K562 (cell line): ENCODE measurements at regions not wholly inside any gene's neighbourhood (a gene's known extent, or its start where the extent isn't known, plus 50 kb on each side); places are given as distances from the start of the nearest gene placed in this dataset.

Experiments used
- ATAC-seq: fragments of 200-7000 bp; cut with Tn5 transposase; 3 replicates; pipeline ENCODE4 v1.9.1; 2020; ENCODE audit warnings: moderate library complexity
- BruUV-seq: library from RNA; stranded (reverse); fragments of 400-500 nt; replicated peaks from 2 replicates; lab custom pipeline; 2021; lab: Mats Ljungman, UMichigan
- CTCF ChIA-PET: fragments of 300-600 bp; formaldehyde crosslinking; extraction: SDS; loops from one replicate; lab custom pipeline; 2021; ENCODE audit warnings: low intra/inter-chr PET ratio; lab: Yijun Ruan, JAX
- POLR2A ChIA-PET: fragments of 300-600, 350-650 bp; sonication (Branson Sonifier 250); formaldehyde crosslinking; extraction: SDS; loops from one replicate; lab custom pipeline; 2021; ENCODE audit warnings: antibody characterized with exemption, inconsistent platforms; lab: Yijun Ruan, JAX
- DNase-seq, 4 experiments: peaks; one replicate each; pipeline versions ENCODE4 v3.0.0 to v3.0.0-alpha.2; 2011 to 2018; ENCODE audit warnings: low spot score in 3 of 4, mixed read lengths in 3 of 4; ENCODE audit errors: extremely low read depth in 1 of 4
- FAIRE-seq: peaks from 2 replicates; lab custom pipeline; 2011; peaks lifted over from hg19 to GRCh38; lab: Jason Lieb, UNC
- H2AFZ ChIP-seq: 2 replicates; pipeline ENCODE4 v1.6.0; 2011; ENCODE audit warnings: low read depth, low read length, control low read depth, inconsistent platforms
- H3K27ac ChIP-seq: fragments of 200-600 bp; 3 replicates; pipeline ENCODE4 v1.8.0; 2011; ENCODE audit warnings: low read depth, mild to moderate bottlenecking, control low read depth, inconsistent platforms, low read length, moderate library complexity, mixed read lengths; ENCODE audit errors: extremely low read depth
- H3K27me3 ChIP-seq, 2 experiments: fragments of 300-600 bp in 1 of 2; 2 replicates in 1 of 2; 3 replicates in 1 of 2; pipeline versions ENCODE4 v1.6.0 to v1.8.0; 2011; ENCODE audit warnings: inconsistent platforms in 2 of 2, low read length in 2 of 2, mild to moderate bottlenecking in 1 of 2, mixed read lengths in 1 of 2, moderate library complexity in 1 of 2; ENCODE audit not compliant: control insufficient read depth in 2 of 2, insufficient read depth in 2 of 2
- H3K36me3 ChIP-seq: fragments of 300-600 bp; 3 replicates; pipeline ENCODE4 v1.8.0; 2011; ENCODE audit warnings: mild to moderate bottlenecking, low read length, inconsistent platforms; ENCODE audit not compliant: control insufficient read depth, insufficient read depth
- H3K4me1 ChIP-seq, 2 experiments: fragments of 200-600 bp in 1 of 2; replicated peaks in 1 of 2; 2 replicates in 1 of 2; 3 replicates in 1 of 2; pipeline versions ENCODE4 v1.5.1 to v1.8.0; 2011; ENCODE audit warnings: inconsistent platforms in 2 of 2, low read length in 2 of 2, mild to moderate bottlenecking in 1 of 2, mixed read lengths in 1 of 2, moderate library complexity in 1 of 2; ENCODE audit not compliant: control insufficient read depth in 2 of 2, insufficient read depth in 2 of 2
- H3K4me2 ChIP-seq: 2 replicates; pipeline ENCODE4 v1.6.1; 2011; ENCODE audit warnings: low read length, control low read depth, inconsistent platforms, mixed read lengths; ENCODE audit not compliant: insufficient read depth
- H3K4me3 ChIP-seq: fragments of 200-600 bp; sonication (generic), shearing (Covaris generic); 2 replicates; pipeline ENCODE4 v1.5.1; 2016; ENCODE audit warnings: control low read depth, inconsistent platforms
- H3K79me2 ChIP-seq: fragments of 200-600 bp; 3 replicates; pipeline ENCODE4 v1.8.0; 2011; ENCODE audit warnings: low read length, inconsistent platforms; ENCODE audit not compliant: control insufficient read depth, insufficient read depth
- H3K9ac ChIP-seq, 2 experiments: 2 replicates each; pipeline versions ENCODE4 v1.6.0 to v1.6.1; 2011; ENCODE audit warnings: low read depth in 2 of 2, low read length in 2 of 2, control low read depth in 1 of 2, inconsistent platforms in 1 of 2, mild to moderate bottlenecking in 1 of 2, mixed read lengths in 1 of 2; ENCODE audit not compliant: insufficient read depth in 1 of 2
- H3K9me1 ChIP-seq: one replicate; pipeline ENCODE4 v1.6.0; 2011; ENCODE audit warnings: inconsistent platforms, mild to moderate bottlenecking, low read length, moderate library complexity; ENCODE audit not compliant: control insufficient read depth, insufficient read depth
- H3K9me3 ChIP-seq: replicated peaks from 2 replicates; pipeline ENCODE4 v1.5.1; 2011; ENCODE audit warnings: low read depth, low read length, inconsistent platforms; ENCODE audit not compliant: control insufficient read depth, insufficient read depth
- H4K20me1 ChIP-seq: replicated peaks from 2 replicates; pipeline ENCODE4 v1.6.1; 2011; ENCODE audit warnings: low read length, inconsistent platforms, mixed read lengths; ENCODE audit not compliant: control insufficient read depth, insufficient read depth
- CBX3 ChIP-seq, 2 experiments: IDR thresholded peaks; 1 replicate in 1 of 2; 2 replicates in 1 of 2; pipeline ENCODE4 v1.6.1; 2012; ENCODE audit warnings: inconsistent platforms in 2 of 2, low read length in 2 of 2, borderline replicate concordance in 1 of 2, control low read depth in 1 of 2
- ERF ChIP-seq: fragments of 450-650 bp; formaldehyde crosslinking; IDR thresholded peaks from 2 replicates; pipeline ENCODE4 v1.4.0; 2020; ENCODE audit warnings: mild to moderate bottlenecking, mixed read lengths
- KLF16 ChIP-seq: IDR thresholded peaks from 2 replicates; pipeline ENCODE4 v1.6.1; 2016; ENCODE audit warnings: antibody characterized with exemption
- LARP7 ChIP-seq: fragments of 450-650 bp; IDR thresholded peaks from 2 replicates; pipeline ENCODE4 v1.6.1; 2016
- RBM39 ChIP-seq: fragments of 200-400 bp; formaldehyde crosslinking; optimal IDR thresholded peaks from 2 replicates; pipeline ENCODE3; 2018; ENCODE audit warnings: low read depth, low read length
- TFE3 ChIP-seq: fragments of 450-650 bp; formaldehyde crosslinking; IDR thresholded peaks from 2 replicates; pipeline ENCODE4 v1.4.0; 2020; ENCODE audit warnings: mild to moderate bottlenecking, mixed read lengths
- ZNF239 ChIP-seq: fragments of 250-450 bp; sonication (Bioruptor Pico); IDR thresholded peaks from 2 replicates; pipeline ENCODE4 v1.4.0; 2020; ENCODE audit warnings: mild to moderate bottlenecking
- WGBS: fragments of 100-300 bp; shearing (Covaris generic); methylation state at CpG from one replicate; pipeline ENCODE4 v1.1.6; 2016; ENCODE audit warnings: low coverage, mixed read lengths; ENCODE audit not compliant: insufficient coverage; ENCODE audit errors: missing lambda C conversion rate; 5-methylcytosine and 5-hydroxymethylcytosine counted together
- in situ Hi-C: fragments of 300-500 bp; cut with MboI; formaldehyde crosslinking; loops from 4 replicates; pipeline ENCODE4 v1.15.0; 2018; ENCODE audit warnings: inconsistent platforms, mixed read lengths
- intact Hi-C: fragments of 100-400 bp; cut with micrococcal nuclease; formaldehyde crosslinking; loops from 2 replicates; pipeline ENCODE4 v1.14.2; 2022

- Histone ChIP-seq H3K4me3 (no peak overlapping the region), H3K9ac (no peak overlapping the region), H3K4me1 (no peaks in the 10 kb centered on the region), H3K9me3 (peaks cover 2% of the 10 kb centered on the region; the same call in 1 of the 2 replicates), H3K9me1 (no peaks in the 10 kb centered on the region), H2AFZ (no peak overlapping the region), H3K27me3 (no peaks in the 10 kb centered on the region; a peak in 1 of 5 replicates), H3K27ac (no peak overlapping the region), H3K36me3 (no peaks in the 10 kb centered on the region), H3K79me2 (no peaks in the 10 kb centered on the region), H4K20me1 (no peaks in the 10 kb centered on the region), H3K4me2 (no peak overlapping the region)
- DNase-seq (no peak), ATAC-seq (no peak), FAIRE-seq (no peak)
- CTCF ChIA-PET: no interaction called here
- BruUV-seq: no TSS peak
- 15% methylated on average over 3 of the region's 3 CpGs for WGBS
- POLR2A ChIA-PET: no interaction called here
- in situ Hi-C loops: no loop called here
- intact Hi-C loops: no loop called here
- TF ChIP-seq CBX3 (IDR thresholded peaks at IDR 0.05; ENCODE audit: borderline replicate concordance in 1 of 2, low read length in 2 of 2) (no peak), LARP7 (no peak), ZNF239 (CRISPR knock-in tag) (no peak), RBM39 (no peak), ERF (no peak), KLF16 (no peak), TFE3 (CRISPR knock-in tag) (no peak)
Measured at GRCh38 chr4:163217505-163217904, 50.8 kb upstream of the NAF1 start.
